GM18502 (cell line): ENCODE measurements at regions not wholly inside any gene's neighbourhood (a gene's known extent, or its start where the extent isn't known, plus 50 kb on each side); places are given as distances from the start of the nearest gene placed in this dataset.

Source experiments
- ATAC-seq: cut with Tn5 transposase; IDR thresholded peaks from one replicate; pipeline ENCODE4 v1.9.1; 2021; ENCODE audit warnings: mild to moderate bottlenecking; ENCODE audit not compliant: unreplicated experiment, poor library complexity

GRCh38 chr7:42522227-42522991 is 285.4 kb upstream of the GLI3 start:
- no peak for ATAC-seq

DNA sequence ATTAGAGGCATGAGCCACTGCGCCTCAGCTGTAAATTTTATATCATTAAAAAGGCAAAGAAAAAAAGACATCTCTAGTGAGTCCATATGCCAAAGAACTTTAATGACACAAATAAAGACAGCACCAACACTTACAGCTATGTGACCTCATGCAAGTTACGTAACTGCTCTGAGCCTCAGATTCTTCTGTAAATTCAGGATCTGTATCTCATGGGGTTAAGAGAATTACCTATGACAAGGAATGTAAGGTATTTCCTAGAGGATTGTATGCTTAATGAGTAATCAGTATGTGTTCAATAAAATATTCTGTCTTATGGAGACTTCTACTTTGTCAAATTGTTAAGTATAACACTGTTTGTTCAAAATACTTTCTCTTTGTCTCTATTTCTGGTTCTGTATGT is 274.0 kb upstream of the GLI3 start:
- ATAC-seq, result no peak

- ATAC-seq, result no peak
Observed at GRCh38 chr7:42506097-42506496, 269.1 kb upstream of the GLI3 start.

- no peak for ATAC-seq
Observed at GRCh38 chr7:42502022-42502421, 265.0 kb upstream of the GLI3 start.

GRCh38 chr7:42495256-42495655 is 258.2 kb upstream of the GLI3 start:
- no peak for ATAC-seq

GRCh38 chr7:42494736-42495135 is 257.7 kb upstream of the GLI3 start:
- no peak for ATAC-seq

DNA sequence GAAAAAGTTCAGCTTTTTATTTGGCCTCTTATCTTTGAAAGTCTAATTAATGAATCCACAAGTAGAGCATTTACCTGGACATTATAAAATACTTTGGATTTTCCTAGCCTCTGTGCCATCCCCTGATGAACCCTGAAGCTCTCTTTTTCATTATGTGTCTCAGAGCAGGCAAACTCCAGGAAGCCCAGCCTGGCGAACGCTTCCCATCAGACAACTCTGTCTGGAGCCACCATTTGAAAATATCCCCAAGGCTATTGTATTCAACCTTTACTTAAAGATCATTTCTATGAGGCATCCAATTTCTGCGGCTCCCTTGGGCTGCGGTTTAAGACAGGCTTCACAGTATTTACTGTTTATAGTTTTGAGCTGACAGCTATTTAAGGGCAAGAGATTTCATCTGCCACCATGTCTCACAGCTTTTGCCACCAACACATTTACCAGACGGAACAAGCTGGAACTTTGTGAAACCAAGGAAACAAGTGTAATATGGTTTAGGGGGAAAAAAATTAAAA is 257.2 kb upstream of the GLI3 start:
- no peak for ATAC-seq

DNA sequence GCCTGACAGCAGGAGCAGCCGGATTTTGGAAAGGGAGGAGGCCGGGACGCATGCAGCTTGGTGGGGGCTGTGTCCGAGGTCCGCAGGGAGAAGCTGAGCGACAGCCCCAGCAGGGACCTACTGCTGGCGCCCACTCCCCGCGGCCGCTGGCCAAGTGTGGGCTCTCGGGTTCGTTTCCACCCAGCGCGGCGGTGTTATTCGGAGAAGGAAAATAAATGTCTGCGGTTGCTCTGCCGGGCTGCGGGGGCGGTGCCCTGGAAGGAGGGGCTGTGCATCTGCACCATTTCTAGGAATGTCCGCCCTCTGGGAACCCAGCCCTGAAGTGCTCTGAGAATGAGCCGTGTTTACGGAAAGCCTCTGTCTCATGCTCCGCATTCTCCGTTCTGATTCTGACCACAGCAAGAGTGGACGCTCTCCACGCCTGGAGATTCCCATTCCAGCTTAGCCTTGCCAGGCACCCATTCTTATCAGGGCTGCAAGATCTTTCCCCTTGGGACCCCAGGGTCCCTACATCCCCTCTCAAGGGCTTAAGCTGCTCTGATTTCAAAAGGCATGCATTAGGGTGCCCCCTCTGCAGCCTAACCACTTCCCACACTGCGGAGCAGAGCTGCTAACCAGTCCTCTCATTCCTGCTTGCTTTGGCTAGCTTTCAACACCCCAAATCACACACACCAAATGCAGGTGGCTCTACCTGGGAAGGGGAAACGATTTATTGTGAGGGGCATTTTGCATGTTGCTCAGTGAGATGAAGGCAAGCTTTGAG is 256.6 kb upstream of the GLI3 start:
- ATAC-seq, result no peak

- ATAC-seq, result no peak
Observed at GRCh38 chr7:42492920-42493319, 255.9 kb upstream of the GLI3 start.

GRCh38 chr7:42491106-42491505 is 254.1 kb upstream of the GLI3 start:
- no peak for ATAC-seq

GRCh38 chr7:42489299-42489698 is 252.3 kb upstream of the GLI3 start:
- ATAC-seq, result no peak

- no peak for ATAC-seq
Observed at GRCh38 chr7:42485301-42485766, 248.3 kb upstream of the GLI3 start.

- no peak for ATAC-seq
Observed at GRCh38 chr7:42483886-42484285, 246.9 kb upstream of the GLI3 start.

GRCh38 chr7:42479816-42480633 is 243.0 kb upstream of the GLI3 start:
- no peak for ATAC-seq

DNA sequence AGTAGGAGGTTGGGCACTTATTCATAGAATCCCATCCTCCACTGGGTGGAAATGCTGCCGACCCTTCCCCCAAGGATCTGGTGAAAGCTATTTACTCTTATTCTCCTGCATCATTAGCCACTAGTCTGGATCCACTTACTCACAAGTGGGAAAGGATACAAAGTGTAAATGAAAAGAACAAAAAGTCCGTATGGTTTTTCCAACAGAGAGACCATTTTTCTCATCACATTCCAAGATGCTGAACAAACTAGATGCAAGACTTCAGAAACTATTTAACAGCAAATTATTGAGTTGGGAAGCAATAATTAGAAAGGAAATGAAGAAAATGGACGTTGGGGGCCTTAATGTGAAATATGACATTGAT is 242.4 kb upstream of the GLI3 start:
- ATAC-seq, result no peak

DNA sequence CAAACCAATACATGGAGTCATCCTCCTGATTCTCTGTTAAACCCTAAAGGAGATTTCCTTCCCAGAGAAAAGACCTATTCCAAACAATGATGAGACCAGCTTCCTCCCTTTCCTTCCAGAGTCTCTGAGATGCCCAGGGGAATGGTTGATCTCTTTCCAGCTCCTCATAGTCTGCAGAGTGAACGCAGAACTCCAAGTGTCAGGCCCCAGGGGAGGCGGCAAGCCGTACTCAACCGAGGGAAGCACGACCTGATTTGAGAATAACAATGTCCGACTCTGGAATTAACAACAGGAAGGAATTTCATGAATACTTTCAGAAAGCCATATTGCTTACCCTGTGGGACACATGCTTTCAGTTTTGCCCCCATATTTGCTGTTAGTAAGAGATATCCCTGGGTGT is 241.7 kb upstream of the GLI3 start:
- no peak for ATAC-seq

DNA sequence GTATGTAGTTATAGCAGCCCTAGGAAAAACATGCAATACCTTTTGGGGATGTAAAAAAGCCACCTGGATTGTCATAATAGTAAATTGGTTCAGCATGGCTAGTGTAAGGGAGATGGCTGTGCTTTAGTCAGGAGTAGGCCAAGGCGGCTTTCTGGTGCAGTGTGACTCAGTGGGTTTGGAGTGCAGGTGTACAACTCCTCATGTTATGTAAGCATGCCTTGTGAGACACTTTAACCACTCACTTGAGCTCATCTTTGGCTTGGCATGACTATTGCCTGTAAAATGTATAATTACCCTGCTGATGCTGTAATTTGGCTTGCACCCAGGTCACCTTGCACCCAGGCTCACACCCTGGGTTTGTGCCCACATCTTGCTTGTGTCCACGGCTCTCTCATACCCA is 239.2 kb upstream of the GLI3 start:
- no peak for ATAC-seq

GRCh38 chr7:42475082-42475481 is 238.1 kb upstream of the GLI3 start:
- ATAC-seq, result no peak

DNA sequence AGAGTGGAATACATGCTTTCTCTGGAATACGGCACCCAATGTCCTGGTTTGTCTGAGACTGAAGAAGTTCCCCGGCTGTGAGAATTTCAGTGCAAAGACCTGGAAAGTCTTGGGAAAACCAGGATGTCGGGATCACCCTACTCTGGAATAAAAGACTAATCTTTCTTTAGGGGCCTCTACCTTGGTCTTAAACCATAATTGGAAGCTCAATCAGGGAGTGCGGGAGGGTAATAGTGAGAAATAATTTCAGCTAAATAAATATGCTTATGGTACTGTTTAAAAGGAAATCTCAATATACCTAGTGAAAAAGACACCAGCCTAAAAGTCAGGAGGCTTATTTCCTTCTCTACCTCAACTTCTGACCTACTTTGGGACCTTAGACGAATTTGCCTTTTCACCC is 236.1 kb upstream of the GLI3 start:
- no peak for ATAC-seq

DNA sequence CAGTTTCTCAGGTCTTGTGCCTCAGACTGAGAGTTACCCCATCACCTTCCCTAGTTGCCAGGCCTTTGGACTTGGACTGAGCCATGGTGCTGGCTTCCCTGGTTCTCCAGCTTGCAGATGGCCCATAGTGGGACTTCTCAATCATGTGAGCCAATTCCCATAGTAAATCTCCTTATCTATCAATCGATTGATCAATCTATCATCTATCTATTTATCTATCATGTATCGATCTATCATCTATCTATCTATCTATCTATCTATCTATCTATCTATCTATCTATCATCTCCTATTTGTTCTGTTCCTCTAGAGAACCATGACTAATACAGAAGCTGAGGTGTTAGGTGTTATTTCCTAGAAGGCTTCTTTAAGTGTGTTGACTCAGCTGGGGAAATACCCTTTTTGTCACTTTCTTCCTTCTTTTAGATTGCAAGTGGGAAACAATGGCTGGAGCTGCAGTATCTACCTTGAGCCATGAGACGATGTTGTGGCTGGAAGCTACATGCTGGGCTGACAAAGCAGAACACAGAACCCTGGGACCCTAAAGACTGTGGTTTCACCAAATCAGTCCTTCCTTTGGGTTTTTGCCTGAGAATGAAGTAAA is 234.7 kb upstream of the GLI3 start:
- peak; percentile 74 for ATAC-seq
